Colonic mucosa (tissue), 4 donors: ENCODE measurements at regions not wholly inside any gene's neighbourhood (a gene's known extent, or its start where the extent isn't known, plus 50 kb on each side); places are given as distances from the start of the nearest gene placed in this dataset.
"Not testable (repeated sequence)": the region's sequence is repeated elsewhere in the genome, so short reads cannot be mapped to it uniquely, and the experiment has no call there.

Experiments used
- DNase-seq: peaks from one replicate; pipeline ENCODE4 v3.0.0-alpha.2; 2020
- H3K27ac ChIP-seq: fragments of 200-600 bp; one replicate; pipeline ENCODE4 v1.8.0; 2021
- H3K27me3 ChIP-seq: fragments of 200-600 bp; one replicate; pipeline ENCODE4 v1.8.0; 2021
- H3K36me3 ChIP-seq: fragments of 200-600 bp; one replicate; pipeline ENCODE4 v1.8.0; 2021
- H3K4me1 ChIP-seq: fragments of 200-600 bp; one replicate; pipeline ENCODE4 v1.8.0; 2021; ENCODE audit warnings: mild to moderate bottlenecking
- H3K4me3 ChIP-seq: fragments of 200-600 bp; one replicate; pipeline ENCODE4 v1.8.0; 2021
- H3K9ac ChIP-seq, 2 donors: one replicate each; pipeline ENCODE4 v1.7.0; 2013; ENCODE audit warnings: control low read depth in 2 of 2, low read depth in 2 of 2, low read length in 2 of 2
- H3K9me3 ChIP-seq: fragments of 200-600 bp; one replicate; pipeline ENCODE4 v1.8.0; 2021
- intact Hi-C: fragments of 100-400 bp; cut with DNase I; formaldehyde crosslinking; loops from one replicate; pipeline ENCODE4 v1.14.1; 2022
- TF ChIP-seq, protein P1 (sequence below): fragments of 200-600 bp; IDR thresholded peaks from one replicate; pipeline ENCODE4 v1.8.0; 2022; ENCODE audit warnings: antibody characterized with exemption, mild to moderate bottlenecking
- donor health status: healthy.
- donor health status: DM: no; HTN: no; CAD: no.
- donor health status: DM: no; HTN: no; CAD: no.

DNA sequence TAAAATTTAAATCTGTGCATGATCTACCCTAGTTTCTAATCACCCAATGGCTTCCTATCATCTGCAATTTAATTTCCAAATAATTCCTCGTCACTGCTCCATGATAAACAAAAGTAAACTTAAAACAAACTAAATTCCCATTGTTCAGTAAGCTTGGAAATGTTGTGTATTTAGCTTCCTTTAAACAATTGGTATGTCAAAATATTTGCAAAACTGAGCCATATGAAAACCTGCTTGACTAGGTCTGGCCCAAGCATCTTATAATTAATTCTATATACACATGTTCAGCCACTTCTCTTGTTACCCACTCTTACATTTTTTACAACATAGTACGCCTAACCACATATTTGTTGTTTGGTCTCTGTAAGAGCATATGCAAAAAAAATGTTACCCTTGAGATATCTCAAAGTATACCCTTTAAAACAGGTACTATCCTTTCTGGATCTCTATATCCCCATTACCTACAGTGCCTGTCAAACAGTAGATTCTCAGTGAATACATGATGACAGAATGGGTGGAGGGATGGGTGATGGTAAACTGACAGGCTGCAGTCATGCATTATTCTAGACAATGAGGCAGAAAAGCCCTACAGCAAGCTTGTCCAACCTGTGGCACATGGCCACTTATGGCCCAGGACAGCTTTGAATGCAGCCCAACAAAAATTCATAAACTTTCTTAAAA is 1277.9 kb upstream of the TENM4 start:
- Histone ChIP-seq H3K9me3 (no peaks in the 10 kb centered on the region), H3K9ac (no peak overlapping the region), H3K27ac (no peak overlapping the region), H3K4me1 (no peaks in the 10 kb centered on the region), H3K36me3 (no peaks in the 10 kb centered on the region), H3K4me3 (no peak overlapping the region), H3K27me3 (no peaks in the 10 kb centered on the region)
- no peak for DNase-seq
- TF ChIP-seq, protein P1, sequence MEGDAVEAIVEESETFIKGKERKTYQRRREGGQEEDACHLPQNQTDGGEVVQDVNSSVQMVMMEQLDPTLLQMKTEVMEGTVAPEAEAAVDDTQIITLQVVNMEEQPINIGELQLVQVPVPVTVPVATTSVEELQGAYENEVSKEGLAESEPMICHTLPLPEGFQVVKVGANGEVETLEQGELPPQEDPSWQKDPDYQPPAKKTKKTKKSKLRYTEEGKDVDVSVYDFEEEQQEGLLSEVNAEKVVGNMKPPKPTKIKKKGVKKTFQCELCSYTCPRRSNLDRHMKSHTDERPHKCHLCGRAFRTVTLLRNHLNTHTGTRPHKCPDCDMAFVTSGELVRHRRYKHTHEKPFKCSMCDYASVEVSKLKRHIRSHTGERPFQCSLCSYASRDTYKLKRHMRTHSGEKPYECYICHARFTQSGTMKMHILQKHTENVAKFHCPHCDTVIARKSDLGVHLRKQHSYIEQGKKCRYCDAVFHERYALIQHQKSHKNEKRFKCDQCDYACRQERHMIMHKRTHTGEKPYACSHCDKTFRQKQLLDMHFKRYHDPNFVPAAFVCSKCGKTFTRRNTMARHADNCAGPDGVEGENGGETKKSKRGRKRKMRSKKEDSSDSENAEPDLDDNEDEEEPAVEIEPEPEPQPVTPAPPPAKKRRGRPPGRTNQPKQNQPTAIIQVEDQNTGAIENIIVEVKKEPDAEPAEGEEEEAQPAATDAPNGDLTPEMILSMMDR = no peak
- intact Hi-C loops = no loop called here

DNA sequence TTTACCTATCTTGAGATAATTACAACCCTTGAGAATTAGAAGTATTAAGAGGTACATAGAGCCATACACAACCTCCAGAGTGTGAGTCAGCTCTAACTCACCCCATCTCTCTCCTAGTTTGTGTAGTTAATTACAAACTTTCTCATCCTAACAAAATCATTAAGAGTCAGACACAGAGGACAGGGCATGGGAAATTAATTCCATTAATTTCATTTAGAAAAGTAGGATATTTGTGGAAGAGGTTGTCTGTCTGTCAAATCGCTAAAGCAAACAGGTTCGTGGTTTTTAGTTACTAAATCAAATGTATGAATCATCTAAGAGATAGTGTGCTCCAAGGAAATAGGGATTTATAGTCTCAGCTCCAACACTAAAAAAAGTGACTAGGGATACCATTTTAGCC is 1261.4 kb upstream of the TENM4 start:
- intact Hi-C loops = no loop called here
- no peak overlapping the region for H3K9ac ChIP-seq
- TF ChIP-seq, protein P1 = no peak
- no peak overlapping the region for H3K27ac ChIP-seq
- H3K27me3 ChIP-seq = no peaks in the 10 kb centered on the region
- H3K9me3 ChIP-seq = no peaks in the 10 kb centered on the region
- H3K36me3 ChIP-seq = no peaks in the 10 kb centered on the region
- DNase-seq = no peak
- H3K4me3 ChIP-seq = no peak overlapping the region
- H3K4me1 ChIP-seq = no peaks in the 10 kb centered on the region

DNA sequence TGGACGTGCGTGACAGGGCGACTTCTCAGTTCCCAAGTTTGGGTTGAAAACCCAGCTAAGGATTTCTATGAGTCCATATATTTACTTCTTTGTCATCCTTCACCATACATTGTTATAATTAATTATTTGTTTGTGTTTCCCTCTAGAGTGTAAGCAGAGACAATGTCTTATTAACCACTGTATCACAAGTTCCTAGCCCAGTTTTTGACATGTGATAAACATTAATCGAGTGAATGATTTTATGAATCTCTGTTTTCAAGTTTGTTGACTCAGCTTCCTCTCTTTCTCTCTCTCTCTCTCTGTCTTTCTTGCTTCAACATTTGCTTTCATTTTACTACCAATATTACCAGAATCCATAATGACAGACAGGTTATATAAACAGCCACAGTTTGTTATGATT is 1259.6 kb upstream of the TENM4 start:
- TF ChIP-seq, protein P1 = no peak
- intact Hi-C loops = no loop called here
- H3K36me3 ChIP-seq = no peaks in the 10 kb centered on the region

DNA sequence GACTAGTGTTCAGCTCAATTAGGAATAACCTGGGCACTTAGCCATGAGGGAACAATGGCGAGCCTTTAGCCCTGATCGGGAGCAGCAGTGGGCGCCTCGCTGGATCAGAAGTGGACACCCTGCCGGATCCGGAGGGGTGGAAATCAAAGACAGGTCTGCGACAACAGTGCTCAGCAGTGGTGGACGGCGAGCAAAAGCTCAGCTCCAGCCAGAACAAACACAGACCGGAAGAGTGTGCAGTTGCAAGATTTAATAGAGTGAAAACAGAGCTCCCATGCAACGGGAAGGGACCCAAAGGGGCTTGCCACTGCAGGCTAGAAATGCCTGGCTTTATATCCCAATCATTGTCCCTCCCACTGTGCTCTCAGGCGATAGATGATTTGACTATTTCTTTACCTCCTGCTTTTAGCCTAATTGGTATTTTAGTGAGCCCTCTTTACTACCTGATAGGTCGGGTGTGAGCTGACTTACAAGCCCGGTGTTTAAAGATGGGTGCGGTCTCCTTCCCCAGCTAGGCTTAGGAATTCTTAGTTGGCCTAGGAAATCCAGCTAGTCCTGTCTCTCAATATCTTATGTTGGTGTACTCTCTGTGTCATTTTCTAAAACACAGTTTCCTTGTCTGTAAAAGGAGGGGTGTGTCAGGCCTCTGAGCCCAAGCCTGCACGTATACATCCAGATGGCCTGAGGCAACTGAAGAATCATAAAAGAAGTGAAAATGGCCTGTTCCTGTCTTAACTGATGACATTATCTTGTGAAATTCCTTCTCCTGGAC is 1258.8 kb upstream of the TENM4 start:
- H3K36me3 ChIP-seq, H3K27me3 ChIP-seq, intact Hi-C loops, H3K9me3 ChIP-seq, H3K9ac ChIP-seq, H3K4me1 ChIP-seq: not testable (repeated sequence)
- Histone ChIP-seq H3K4me3 (peak overlapping the region; percentile 7), H3K27ac (peak overlapping the region; percentile 85)
- DNase-seq = peak; percentile 64

More for the DNA sequence above, 1259.6 kb upstream of the TENM4 start:
- peak overlapping the region; percentile 85 for H3K27ac ChIP-seq
- H3K4me3 ChIP-seq = no peak overlapping the region
- no peaks in the 10 kb centered on the region for H3K4me1 ChIP-seq
- no peak overlapping the region for H3K9ac ChIP-seq
- H3K27me3 ChIP-seq = no peaks in the 10 kb centered on the region
- no peaks in the 10 kb centered on the region for H3K9me3 ChIP-seq
- DNase-seq = no peak

DNA sequence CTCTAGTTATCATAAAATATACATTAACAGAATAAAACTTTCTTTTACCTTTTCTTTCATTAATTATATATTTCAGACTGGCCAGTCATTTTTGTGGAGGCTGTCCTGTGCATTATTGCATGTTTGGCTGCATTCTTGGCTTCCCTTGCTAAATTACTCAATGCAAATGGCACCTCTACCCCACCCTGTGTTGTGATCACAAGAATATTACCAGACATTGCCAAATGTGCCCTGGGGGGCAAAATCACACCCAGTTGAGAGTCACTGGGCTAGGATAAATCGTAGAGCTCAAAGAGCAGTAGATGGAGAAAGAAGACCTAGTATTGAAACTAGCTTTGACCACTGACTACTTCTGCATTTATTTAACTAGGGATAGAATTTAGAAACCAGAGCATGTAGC is 1257.8 kb upstream of the TENM4 start:
- H3K9me3 ChIP-seq = no peaks in the 10 kb centered on the region
- no peak for DNase-seq
- no peaks in the 10 kb centered on the region for H3K27me3 ChIP-seq
- peak overlapping the region; percentile 85 for H3K27ac ChIP-seq
- intact Hi-C loops = no loop called here
- H3K4me3 ChIP-seq = no peak overlapping the region
- H3K36me3 ChIP-seq = no peaks in the 10 kb centered on the region
- no peak overlapping the region for H3K9ac ChIP-seq
- H3K4me1 ChIP-seq = no peaks in the 10 kb centered on the region
- TF ChIP-seq, protein P1 = no peak

DNA sequence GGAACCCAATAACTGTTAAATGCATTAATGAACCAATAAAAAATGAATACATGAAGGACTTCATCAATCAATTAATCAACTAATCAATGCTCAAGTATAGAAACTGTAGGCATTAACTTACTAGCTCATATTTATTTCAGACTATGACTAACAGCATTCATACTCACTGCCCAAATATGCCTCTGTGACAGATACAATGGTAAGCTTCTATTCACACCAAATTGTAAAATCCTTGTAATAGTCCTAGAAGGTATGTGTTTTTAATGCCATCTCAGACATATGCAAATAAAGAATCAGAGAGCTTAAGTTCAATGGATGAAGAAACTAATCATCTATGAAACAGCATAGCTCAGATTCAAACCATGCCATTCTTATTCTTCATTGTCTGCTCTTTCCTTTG is 1253.6 kb upstream of the TENM4 start:
- no peaks in the 10 kb centered on the region for H3K27me3 ChIP-seq
- intact Hi-C loops = no loop called here
- H3K27ac ChIP-seq = no peak overlapping the region
- no peak overlapping the region for H3K4me3 ChIP-seq
- TF ChIP-seq, protein P1 = no peak
- no peak overlapping the region for H3K9ac ChIP-seq
- no peaks in the 10 kb centered on the region for H3K4me1 ChIP-seq
- DNase-seq = no peak
- H3K36me3 ChIP-seq = no peaks in the 10 kb centered on the region
- no peaks in the 10 kb centered on the region for H3K9me3 ChIP-seq
